Activated T-helper 1 cell treated with anti-CD3 and anti-CD28 coated beads, Interleukin-12 subunit alpha, Interleukin-12 subunit beta, Interleukin-2, Interleukin-4 antibody, amounts not matched to agents 30 ng/mL and 10 ng/mL and 1 ng/mL, durations not matched to agents 14 hours and 24 hours and 36 hours (primary cell): ENCODE measurements at regions not wholly inside any gene's neighbourhood (a gene's known extent, or its start where the extent isn't known, plus 50 kb on each side); places are given as distances from the start of the nearest gene placed in this dataset.

Experiments
- DNase-seq: peaks from one replicate; pipeline ENCODE4 v3.0.0; 2021; ENCODE audit warnings: low spot score
- H3K27ac Mint-ChIP-seq: one replicate; pipeline ENCODE4 v1.8.0; 2021; ENCODE audit warnings: mild to moderate bottlenecking, mixed read lengths
- H3K27me3 Mint-ChIP-seq: one replicate; pipeline ENCODE4 v1.8.0; 2022; ENCODE audit warnings: mild to moderate bottlenecking, moderate library complexity, mixed read lengths; ENCODE audit not compliant: insufficient read depth
- H3K36me3 Mint-ChIP-seq: one replicate; pipeline ENCODE4 v1.8.0; 2021; ENCODE audit warnings: low read depth, mixed read lengths
- H3K4me1 Mint-ChIP-seq: one replicate; pipeline ENCODE4 v1.8.0; 2021; ENCODE audit warnings: low read depth, mixed read lengths
- H3K4me3 Mint-ChIP-seq: one replicate; pipeline ENCODE4 v1.8.0; 2021; ENCODE audit warnings: mild to moderate bottlenecking, moderate library complexity, mixed read lengths
- H3K9me3 Mint-ChIP-seq: one replicate; pipeline ENCODE4 v1.8.0; 2021; ENCODE audit warnings: mixed read lengths
- intact Hi-C: fragments of 100-400 bp; cut with micrococcal nuclease; formaldehyde crosslinking; loops from one replicate; pipeline ENCODE4 v1.15.1; 2024

DNA sequence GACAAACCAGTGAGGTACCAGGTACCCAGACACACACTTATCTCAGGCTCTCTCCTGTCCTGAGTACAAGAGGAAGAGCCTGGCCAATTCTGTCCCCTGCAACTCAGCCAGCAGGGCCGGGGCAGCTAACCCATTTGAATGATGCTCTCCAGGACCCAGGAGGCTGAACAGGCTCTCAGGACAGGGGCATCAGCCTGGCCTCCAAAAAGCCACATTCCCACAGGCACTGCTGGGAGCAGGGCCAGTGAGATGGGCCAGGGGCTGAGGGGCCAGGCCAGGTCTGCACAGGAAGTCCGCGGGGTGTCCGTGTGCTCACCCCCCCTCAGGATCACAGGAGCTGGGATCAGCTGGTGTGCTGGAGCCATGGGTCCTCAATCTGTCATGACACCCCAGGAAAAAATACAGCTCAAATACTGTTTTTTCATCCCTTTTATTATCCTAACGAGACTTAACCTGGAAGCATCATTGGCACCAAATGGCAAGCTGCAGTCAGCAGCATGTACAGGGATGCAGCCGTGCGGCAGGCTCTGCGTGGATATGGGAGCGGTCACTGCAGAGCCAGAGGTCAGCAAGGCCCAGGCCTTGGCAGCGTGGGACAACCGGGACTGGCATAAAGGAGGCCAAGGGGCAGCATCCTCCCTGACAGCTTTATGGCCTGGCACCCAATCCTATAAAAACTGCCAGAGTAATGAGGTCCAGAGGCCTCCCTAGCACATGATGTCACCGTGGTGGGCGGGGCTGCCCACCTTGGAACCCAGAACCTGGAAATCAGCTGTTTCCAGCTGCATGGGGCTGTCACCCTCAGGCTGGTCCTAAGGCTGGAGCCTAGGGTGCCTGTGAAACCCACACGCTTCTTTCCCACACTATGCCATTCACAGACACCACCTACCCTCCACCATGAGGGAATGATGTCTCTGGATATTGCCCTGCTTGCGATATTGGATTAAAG lies 276.7 kb downstream of the C16orf95 start:
- Mint-ChIP-seq H3K27me3 (peaks cover 8% of the 10 kb centered on the region), H3K27ac (no peak overlapping the region), H3K4me1 (no peaks in the 10 kb centered on the region), H3K36me3 (no peaks in the 10 kb centered on the region), H3K4me3 (no peak overlapping the region), H3K9me3 (no peaks in the 10 kb centered on the region)
- DNase-seq, result no peak
- intact Hi-C loops, result no loop called here

DNA sequence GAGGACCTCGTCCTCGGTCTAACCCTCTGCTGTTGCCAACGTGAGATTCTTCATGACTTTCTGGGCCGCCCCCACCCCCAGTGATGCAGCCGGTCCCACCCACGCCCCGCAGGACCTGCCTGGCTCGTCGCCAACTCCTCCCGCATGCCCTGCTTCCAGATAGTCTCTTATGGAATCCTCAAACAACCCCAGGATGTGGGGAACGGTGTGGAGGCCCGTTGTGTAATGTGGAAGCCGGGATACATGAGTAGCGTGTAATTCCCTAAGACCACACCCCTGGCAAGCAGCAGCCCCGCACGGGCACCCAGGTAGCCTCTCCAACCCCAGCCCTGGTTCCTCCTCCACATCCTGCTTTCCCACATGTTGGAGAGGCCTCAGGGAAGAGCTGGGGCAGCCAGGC lies 275.9 kb downstream of the C16orf95 start:
- intact Hi-C loops, result no loop called here
- no peak overlapping the region for H3K27ac Mint-ChIP-seq
- H3K36me3 Mint-ChIP-seq, result no peaks in the 10 kb centered on the region
- DNase-seq, result no peak
- H3K9me3 Mint-ChIP-seq, result no peaks in the 10 kb centered on the region
- H3K4me3 Mint-ChIP-seq, result no peak overlapping the region
- peaks cover 8% of the 10 kb centered on the region for H3K27me3 Mint-ChIP-seq
- H3K4me1 Mint-ChIP-seq, result no peaks in the 10 kb centered on the region

DNA sequence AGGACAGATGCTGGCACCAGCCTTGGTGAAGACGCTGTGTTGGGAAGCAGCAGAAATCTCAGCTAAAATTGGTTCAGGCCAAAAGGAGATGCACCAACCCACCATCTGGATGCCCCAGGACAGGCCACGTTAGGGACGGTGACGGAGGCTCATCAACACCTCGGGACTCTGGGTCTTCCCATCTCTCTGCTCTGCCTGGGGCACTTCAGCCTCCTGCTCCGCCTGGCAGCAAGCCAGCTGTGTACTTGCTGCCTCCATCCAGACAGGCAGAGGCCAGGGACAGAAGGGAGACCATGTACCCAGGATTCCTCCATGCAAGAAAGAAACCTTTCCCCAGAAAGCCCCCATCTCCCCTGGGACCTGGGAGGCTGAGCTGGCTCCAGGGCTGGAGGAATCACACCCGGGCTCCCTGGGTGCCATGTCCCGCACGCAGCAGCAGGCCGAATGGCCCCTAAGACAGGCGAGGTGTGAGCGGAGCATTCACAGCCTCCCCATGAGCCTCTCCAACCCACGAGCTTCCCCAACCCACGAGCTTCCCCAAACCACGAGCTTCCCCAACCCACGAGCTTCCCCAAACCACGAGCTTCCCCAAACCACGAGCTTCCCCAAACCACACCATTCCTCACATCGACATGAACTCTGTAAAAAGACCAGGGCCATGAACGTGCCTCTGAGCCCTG lies 274.5 kb downstream of the C16orf95 start:
- H3K4me3 Mint-ChIP-seq, result no peak overlapping the region
- H3K27ac Mint-ChIP-seq, result no peak overlapping the region

DNA sequence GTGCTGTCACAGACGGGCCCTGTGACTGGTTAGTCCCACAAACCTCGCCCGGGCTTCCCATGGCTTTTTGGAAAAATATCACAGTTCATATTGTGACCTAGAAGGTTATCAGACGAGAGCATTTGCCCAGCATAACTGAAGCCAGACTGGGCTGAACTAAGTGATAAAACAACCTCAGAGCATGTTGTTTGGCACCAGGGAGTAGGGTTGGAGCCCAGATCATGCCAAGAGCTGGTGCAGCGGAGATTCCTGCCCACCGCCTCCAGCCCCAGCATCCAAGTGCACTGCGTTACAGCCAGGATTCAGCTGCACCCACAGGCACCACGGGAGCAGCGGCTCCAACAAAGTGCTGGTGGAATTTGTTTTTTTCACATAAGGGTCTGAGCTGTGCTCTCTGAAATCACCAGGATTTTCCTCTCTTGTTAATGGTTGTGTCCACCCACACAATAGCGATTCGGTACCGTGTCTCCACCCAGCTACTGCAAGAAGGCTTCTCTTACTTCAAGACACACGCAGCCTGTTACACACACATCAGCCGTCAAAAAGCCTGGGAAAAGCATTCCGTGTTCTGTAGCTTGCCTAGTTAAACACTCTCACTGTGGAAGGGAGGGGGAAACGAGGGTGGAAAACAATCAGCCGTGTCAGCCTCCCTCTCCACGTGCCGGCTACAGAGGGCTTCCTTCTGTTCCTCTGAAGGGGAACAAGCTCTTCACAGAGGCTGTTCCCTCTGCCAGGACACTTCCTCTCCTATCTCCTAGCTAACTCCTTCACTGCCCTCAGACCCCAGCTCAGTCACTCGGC lies 273.8 kb downstream of the C16orf95 start:
- no peak for DNase-seq
- H3K4me1 Mint-ChIP-seq, result no peaks in the 10 kb centered on the region
- H3K4me3 Mint-ChIP-seq, result no peak overlapping the region
- peaks cover 8% of the 10 kb centered on the region for H3K27me3 Mint-ChIP-seq
- no peaks in the 10 kb centered on the region for H3K9me3 Mint-ChIP-seq
- H3K36me3 Mint-ChIP-seq, result no peaks in the 10 kb centered on the region
- intact Hi-C loops, result no loop called here
- H3K27ac Mint-ChIP-seq, result no peak overlapping the region

More for the DNA sequence above, 274.5 kb downstream of the C16orf95 start:
- intact Hi-C loops, result no loop called here
- DNase-seq, result no peak
- Mint-ChIP-seq H3K4me1 (no peaks in the 10 kb centered on the region), H3K36me3 (no peaks in the 10 kb centered on the region), H3K9me3 (no peaks in the 10 kb centered on the region), H3K27me3 (peaks cover 8% of the 10 kb centered on the region)

DNA sequence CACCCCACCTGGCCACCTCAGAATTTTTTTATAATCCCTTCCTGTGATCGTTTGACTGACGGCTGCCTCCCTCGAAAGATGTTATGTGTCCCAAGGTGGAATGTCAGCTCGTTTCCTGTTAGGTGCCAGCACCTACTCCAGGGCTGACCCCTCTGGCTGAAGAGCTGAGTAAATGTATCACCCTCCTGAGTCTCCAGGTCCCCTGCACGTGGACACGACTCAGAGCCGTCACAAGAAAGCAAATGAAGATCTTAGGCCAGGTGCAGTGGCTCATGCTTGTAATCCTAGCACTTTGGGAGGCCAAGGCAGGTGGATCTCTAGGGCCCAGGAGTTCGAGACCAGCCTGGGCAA lies 273.2 kb downstream of the C16orf95 start:
- Mint-ChIP-seq H3K27ac (no peak overlapping the region), H3K4me1 (no peaks in the 10 kb centered on the region), H3K4me3 (no peak overlapping the region), H3K36me3 (no peaks in the 10 kb centered on the region), H3K9me3 (no peaks in the 10 kb centered on the region), H3K27me3 (peaks cover 8% of the 10 kb centered on the region)
- intact Hi-C loops, result no loop called here
- no peak for DNase-seq

DNA sequence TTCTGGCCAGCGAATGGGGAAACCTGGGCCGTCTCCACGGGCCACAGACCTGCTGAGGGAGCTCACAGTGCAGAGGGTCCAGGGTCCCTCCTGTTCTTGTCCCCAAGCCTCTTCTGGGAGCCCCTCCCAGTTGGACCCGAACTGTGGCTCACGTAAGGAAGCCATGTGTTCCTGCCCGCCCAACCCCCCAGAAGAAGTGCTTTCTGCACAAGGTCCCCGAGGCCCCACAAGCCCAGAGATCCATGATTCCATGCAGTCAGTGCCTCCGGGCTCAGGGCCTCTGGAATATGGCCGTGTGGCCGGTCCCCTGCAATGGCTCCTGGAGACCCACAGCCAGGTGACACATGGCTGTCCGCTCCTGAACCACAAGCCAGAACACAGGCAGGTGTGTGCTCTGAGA lies 272.4 kb downstream of the C16orf95 start:
- H3K9me3 Mint-ChIP-seq, result no peaks in the 10 kb centered on the region
- H3K36me3 Mint-ChIP-seq, result no peaks in the 10 kb centered on the region
- no peak overlapping the region for H3K4me3 Mint-ChIP-seq
- intact Hi-C loops, result no loop called here
- no peaks in the 10 kb centered on the region for H3K4me1 Mint-ChIP-seq
- H3K27ac Mint-ChIP-seq, result no peak overlapping the region
- peaks cover 8% of the 10 kb centered on the region for H3K27me3 Mint-ChIP-seq
- no peak for DNase-seq

DNA sequence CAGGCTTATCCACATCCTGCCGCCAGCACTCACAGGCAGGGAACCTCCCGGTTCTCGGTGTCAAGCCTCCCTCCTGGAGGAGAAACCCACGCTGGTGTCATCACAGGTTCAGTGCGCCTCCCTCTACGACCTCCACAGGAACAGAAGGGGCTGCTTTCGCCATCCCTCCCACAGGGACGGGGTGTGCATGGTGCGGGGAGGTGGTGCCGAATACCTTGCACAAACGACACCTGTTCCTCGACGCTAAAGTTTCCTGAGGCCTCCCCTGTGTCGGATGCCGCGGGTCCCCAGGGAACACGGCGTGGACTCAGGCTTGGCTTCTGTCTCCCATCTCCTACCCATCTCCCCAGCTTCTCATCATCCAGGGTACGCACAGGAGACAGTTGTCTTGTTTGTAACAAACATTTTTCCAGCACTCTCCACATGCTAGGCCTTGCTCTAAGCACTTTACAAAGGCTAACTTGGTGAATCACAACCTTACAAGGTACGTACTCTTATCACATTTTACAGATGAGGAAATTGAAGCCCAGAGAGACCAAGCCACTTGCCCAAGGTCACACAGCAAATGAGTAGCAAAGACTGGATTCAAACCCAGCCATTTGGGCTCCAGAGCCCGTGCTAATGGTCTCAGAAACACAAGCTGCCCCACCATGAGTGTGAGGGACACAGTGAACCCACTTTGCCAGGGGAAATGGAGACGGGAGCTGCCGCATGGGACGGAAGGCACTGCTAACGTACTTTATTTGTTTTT lies 271.6 kb downstream of the C16orf95 start:
- no peak for DNase-seq
- Mint-ChIP-seq H3K4me1 (no peaks in the 10 kb centered on the region), H3K36me3 (no peaks in the 10 kb centered on the region), H3K4me3 (no peak overlapping the region), H3K9me3 (no peaks in the 10 kb centered on the region), H3K27me3 (peaks cover 8% of the 10 kb centered on the region), H3K27ac (no peak overlapping the region)
- intact Hi-C loops, result no loop called here

DNA sequence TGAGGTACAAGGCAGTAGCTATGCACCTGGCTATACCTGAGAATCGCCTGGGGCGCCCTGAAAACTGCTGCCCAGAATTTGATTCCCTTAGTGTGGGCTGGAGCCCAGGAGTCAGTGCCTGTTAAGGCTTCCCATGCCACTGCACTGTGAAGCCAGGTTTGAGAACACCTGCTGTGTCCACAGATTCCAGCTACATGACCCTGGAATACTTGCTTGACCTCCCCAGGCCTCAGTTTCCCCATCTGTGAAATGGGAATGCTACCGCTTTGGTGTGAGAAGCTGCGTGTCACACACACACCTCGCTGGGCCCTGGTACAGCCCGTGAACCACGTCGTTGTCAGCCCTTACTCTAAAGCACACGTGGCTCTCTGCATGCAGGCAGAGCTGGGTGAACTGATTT lies 271.0 kb downstream of the C16orf95 start:
- H3K4me3 Mint-ChIP-seq, result no peak overlapping the region
- intact Hi-C loops, result no loop called here

DNA sequence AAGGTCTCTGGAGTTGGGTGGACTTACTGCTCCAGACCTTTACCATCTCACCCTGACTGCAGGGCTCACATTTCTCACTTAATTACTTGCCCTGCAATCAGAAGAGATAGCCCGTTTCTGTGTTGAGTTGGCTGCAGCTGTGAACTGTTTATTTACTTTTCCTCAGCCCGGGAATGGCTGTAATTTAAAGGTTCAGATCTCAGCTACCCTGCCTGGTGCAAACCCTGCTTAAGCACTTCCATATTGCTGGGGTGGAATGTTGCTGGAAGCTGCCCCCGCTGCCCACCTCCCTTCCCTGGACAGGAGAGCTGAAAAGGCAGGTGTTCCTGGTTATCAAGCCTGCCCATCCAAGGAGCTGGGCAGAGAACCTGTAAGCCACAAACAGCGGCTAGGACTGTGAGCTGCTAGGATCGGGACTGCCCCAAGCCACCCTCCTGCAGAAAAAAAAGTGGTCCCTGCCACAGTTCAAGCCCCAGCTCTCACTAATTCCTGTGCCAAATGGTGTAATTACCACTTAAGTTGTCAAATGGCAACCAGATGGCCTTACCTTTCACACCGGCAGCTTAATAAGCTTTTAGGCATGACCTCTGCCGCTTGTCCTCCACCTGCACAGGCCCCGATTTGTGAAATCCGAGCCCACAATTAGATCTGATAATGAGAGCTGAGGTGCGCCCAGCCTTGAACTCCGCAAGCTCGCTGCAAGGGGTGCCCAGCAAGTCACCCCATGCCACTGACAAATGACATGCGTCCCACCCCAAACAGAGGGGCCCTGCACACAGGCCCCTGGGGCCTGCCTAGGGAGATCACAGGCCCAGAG lies 269.8 kb downstream of the C16orf95 start:
- Mint-ChIP-seq H3K36me3 (no peaks in the 10 kb centered on the region), H3K27me3 (peaks cover 7% of the 10 kb centered on the region), H3K4me3 (no peak overlapping the region), H3K27ac (no peak overlapping the region), H3K4me1 (no peaks in the 10 kb centered on the region), H3K9me3 (no peaks in the 10 kb centered on the region)
- intact Hi-C loops, result no loop called here
- DNase-seq, result no peak

More for the DNA sequence above, 271.0 kb downstream of the C16orf95 start:
- Mint-ChIP-seq H3K4me1 (no peaks in the 10 kb centered on the region), H3K36me3 (no peaks in the 10 kb centered on the region), H3K27me3 (peaks cover 8% of the 10 kb centered on the region), H3K27ac (no peak overlapping the region), H3K9me3 (no peaks in the 10 kb centered on the region)
- no peak for DNase-seq

DNA sequence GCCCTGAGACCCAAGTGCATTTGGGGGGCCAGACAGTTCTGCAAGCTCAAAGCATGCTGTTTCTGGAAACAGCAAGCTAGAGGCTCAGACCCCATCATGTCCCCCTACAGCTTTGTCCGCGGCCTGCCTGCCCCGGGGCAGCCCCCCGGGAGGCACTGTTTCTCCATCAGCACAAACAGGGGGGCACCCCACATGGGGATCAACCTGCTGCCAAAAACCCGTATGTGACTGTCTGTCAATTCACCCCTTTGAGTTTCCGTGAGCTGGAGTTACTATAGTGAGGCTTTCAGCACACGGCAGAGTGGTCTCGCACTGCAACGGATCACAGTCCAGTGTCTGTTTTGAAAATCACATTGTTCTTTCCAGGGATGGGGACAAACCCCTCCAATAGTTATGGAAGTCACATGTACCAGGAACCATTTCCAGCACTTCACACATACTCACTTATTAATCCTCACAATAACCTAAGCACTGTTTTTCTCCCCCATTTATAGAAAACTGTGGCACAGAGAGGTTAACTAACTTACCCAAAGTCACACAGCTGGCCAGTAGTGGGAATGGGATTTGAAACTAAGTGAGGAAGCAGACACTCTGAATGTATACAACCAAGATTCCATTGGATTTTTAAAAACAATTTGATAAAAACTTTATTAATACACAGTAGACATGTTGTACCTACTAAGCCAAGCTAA lies 269.0 kb downstream of the C16orf95 start:
- Mint-ChIP-seq H3K4me1 (no peaks in the 10 kb centered on the region), H3K9me3 (no peaks in the 10 kb centered on the region), H3K36me3 (no peaks in the 10 kb centered on the region), H3K4me3 (no peak overlapping the region), H3K27me3 (peaks cover 8% of the 10 kb centered on the region), H3K27ac (no peak overlapping the region)
- no peak for DNase-seq
- intact Hi-C loops, result no loop called here

DNA sequence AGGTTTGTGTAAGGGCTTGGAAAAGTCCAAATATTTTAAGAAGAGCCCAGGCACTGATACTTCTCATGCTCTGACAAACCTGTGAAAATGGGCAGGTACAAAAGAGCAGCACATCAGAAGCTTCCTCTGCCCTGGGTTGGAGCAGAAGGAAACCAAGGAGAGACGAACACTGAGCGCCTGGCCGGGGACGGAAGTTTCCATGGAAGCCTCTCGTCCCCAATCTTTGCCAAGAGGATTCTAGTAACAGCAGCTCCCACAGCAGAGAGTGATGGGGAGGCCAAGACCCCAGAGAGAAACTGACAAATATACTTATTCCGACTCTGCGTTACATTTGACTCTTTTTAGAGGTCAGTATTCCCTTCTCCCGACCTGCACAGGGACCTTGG lies 268.5 kb downstream of the C16orf95 start:
- Mint-ChIP-seq H3K36me3 (no peaks in the 10 kb centered on the region), H3K4me3 (no peak overlapping the region), H3K27ac (no peak overlapping the region), H3K9me3 (no peaks in the 10 kb centered on the region), H3K27me3 (peaks cover 6% of the 10 kb centered on the region), H3K4me1 (no peaks in the 10 kb centered on the region)
- no peak for DNase-seq
- intact Hi-C loops, result no loop called here
